MCF 10A (cell line): ENCODE measurements at regions not wholly inside any gene's neighbourhood (a gene's known extent, or its start where the extent isn't known, plus 50 kb on each side); places are given as distances from the start of the nearest gene placed in this dataset.
A peak's percentile ranks its signal among the peaks of the same experiment; 100 is the strongest.

Experiments
- BruUV-seq: library from RNA; stranded (reverse); fragments of 400-500 nt; replicated peaks from 2 replicates; lab custom pipeline; 2021; lab: Mats Ljungman, UMichigan
- CTCF ChIA-PET: fragments of 300-600 bp; sonication (Branson Sonifier 250); formaldehyde crosslinking; extraction: SDS; loops from one replicate; lab custom pipeline; 2021; ENCODE audit warnings: antibody characterized with exemption, inconsistent platforms; lab: Yijun Ruan, JAX
- POLR2A ChIA-PET: fragments of 300-600, 350-650 bp; sonication (Branson Sonifier 250); formaldehyde crosslinking; extraction: SDS; loops from one replicate; lab custom pipeline; 2020; ENCODE audit warnings: antibody characterized with exemption, inconsistent platforms; lab: Yijun Ruan, JAX
- DNase-seq: peaks from one replicate; pipeline ENCODE4 v3.0.0-alpha.2; 2018; ENCODE audit not compliant: unreplicated experiment
- H3K27ac Mint-ChIP-seq: one replicate; pipeline ENCODE4 v1.8.0; 2022; ENCODE audit warnings: mild to moderate bottlenecking, low read depth, mixed read lengths; ENCODE audit not compliant: unreplicated experiment
- H3K27me3 Mint-ChIP-seq: one replicate; pipeline ENCODE4 v1.8.0; 2022; ENCODE audit warnings: mixed read lengths; ENCODE audit not compliant: insufficient read depth, unreplicated experiment
- H3K36me3 Mint-ChIP-seq: one replicate; pipeline ENCODE4 v1.8.0; 2022; ENCODE audit warnings: mild to moderate bottlenecking, moderate library complexity, mixed read lengths; ENCODE audit not compliant: insufficient read depth, unreplicated experiment
- H3K4me1 Mint-ChIP-seq: one replicate; pipeline ENCODE4 v1.8.0; 2022; ENCODE audit warnings: mixed read lengths; ENCODE audit not compliant: insufficient read depth, unreplicated experiment
- H3K4me3 Mint-ChIP-seq: one replicate; pipeline ENCODE4 v1.8.0; 2022; ENCODE audit warnings: mild to moderate bottlenecking, moderate library complexity, mixed read lengths; ENCODE audit not compliant: unreplicated experiment
- H3K9me3 Mint-ChIP-seq: one replicate; pipeline ENCODE4 v1.8.0; 2022; ENCODE audit warnings: mixed read lengths; ENCODE audit not compliant: unreplicated experiment
- intact Hi-C: fragments of 100-400 bp; cut with micrococcal nuclease; formaldehyde crosslinking; loops from 2 replicates; pipeline ENCODE4 v1.14.1; 2022
- TF ChIP-seq, protein P1 (sequence below): fragments of 200-600 bp; IDR thresholded peaks from one replicate; pipeline ENCODE4 v1.8.0; 2022; ENCODE audit warnings: antibody characterized with exemption, mild to moderate bottlenecking; ENCODE audit not compliant: unreplicated experiment

DNA sequence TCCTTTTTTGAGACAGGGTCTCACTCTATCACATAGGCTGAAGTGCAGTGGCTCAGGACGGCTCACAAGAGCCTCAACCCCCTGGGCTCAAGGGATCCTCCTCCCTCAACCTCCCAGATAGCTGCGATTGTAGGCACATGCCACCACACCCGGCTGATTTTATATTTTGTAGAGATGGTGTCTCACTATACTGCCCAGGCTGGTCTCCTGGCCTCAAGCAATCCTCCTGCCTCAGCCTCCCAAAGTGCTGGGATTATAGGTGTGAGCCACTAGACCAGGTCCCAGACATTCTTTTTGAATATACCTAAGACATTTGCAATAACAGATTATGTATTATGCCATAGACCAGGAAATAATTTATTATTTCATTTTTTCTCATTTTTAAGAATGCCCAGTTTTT lies 58.3 kb upstream of the CDYL start:
- no TSS peak for BruUV-seq
- H3K4me1 Mint-ChIP-seq = peaks cover 5% of the 10 kb centered on the region
- no peak overlapping the region for H3K27ac Mint-ChIP-seq
- no peaks in the 10 kb centered on the region for H3K27me3 Mint-ChIP-seq
- CTCF ChIA-PET = no interaction called here
- intact Hi-C loops = no loop called here
- no peaks in the 10 kb centered on the region for H3K9me3 Mint-ChIP-seq
- no peak overlapping the region for H3K4me3 Mint-ChIP-seq
- no peaks in the 10 kb centered on the region for H3K36me3 Mint-ChIP-seq
- DNase-seq = no peak
- TF ChIP-seq, protein P1, sequence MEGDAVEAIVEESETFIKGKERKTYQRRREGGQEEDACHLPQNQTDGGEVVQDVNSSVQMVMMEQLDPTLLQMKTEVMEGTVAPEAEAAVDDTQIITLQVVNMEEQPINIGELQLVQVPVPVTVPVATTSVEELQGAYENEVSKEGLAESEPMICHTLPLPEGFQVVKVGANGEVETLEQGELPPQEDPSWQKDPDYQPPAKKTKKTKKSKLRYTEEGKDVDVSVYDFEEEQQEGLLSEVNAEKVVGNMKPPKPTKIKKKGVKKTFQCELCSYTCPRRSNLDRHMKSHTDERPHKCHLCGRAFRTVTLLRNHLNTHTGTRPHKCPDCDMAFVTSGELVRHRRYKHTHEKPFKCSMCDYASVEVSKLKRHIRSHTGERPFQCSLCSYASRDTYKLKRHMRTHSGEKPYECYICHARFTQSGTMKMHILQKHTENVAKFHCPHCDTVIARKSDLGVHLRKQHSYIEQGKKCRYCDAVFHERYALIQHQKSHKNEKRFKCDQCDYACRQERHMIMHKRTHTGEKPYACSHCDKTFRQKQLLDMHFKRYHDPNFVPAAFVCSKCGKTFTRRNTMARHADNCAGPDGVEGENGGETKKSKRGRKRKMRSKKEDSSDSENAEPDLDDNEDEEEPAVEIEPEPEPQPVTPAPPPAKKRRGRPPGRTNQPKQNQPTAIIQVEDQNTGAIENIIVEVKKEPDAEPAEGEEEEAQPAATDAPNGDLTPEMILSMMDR = no peak
- POLR2A ChIA-PET = no interaction called here

DNA sequence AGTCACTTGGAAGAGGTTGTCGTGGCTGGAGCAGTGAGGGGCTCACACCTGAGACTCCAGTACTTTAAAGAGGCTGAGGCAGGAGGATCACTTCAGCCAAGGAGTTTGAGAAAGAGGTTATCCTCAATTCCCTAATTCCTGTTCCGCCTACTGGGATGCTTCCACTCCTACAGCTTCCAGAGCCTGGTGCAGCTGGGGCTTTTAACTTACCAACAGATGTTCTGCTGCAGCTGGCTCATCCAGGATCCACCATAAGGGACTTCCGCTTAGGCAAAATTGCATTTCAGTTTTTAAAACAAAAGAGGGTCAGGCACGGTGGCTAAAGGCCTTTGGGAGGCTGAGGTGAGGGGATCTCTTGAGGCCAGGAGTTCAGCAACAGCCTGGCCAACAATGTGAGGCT lies 59.1 kb upstream of the CDYL start:
- ChIA-PET POLR2A (interaction anchor here (0.9 kb wide), 1 partner anchor 16 kb away, joined by 4 read pairs; no protein-coding TSS in a partner anchor), CTCF (no interaction called here)
- no peak overlapping the region for H3K4me3 Mint-ChIP-seq
- no peaks in the 10 kb centered on the region for H3K9me3 Mint-ChIP-seq
- no peaks in the 10 kb centered on the region for H3K36me3 Mint-ChIP-seq
- no peaks in the 10 kb centered on the region for H3K27me3 Mint-ChIP-seq
- no peak for DNase-seq
- TF ChIP-seq, protein P1 = no peak
- no peak overlapping the region for H3K27ac Mint-ChIP-seq
- no TSS peak for BruUV-seq
- H3K4me1 Mint-ChIP-seq = peaks cover 5% of the 10 kb centered on the region
- intact Hi-C loops = no loop called here

DNA sequence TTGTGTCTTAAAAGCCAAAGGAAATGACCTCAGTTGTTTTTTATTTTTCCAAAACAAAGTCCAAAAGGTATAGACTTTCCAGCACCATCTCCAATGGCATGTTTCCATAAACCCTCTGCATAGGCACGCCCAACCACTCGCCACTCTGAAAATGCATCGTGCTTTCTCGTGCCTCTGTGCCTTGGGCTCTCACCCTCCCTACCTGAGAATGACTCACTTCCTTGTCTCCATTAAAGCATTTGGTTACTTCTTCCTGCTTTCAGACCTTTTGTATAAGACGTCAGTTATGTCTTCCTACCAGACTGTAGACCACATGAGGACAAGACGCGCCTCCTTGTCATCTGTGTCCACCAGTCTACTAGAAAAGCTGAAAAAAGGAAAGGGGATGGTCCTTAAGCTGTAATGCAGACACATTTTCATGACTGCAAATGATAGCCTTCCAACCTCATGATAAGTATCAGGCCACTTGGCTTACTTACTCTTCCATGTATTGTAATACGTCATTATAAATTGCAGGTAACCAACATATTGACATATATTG lies 61.2 kb upstream of the CDYL start:
- Mint-ChIP-seq H3K27ac (no peak overlapping the region), H3K4me3 (no peak overlapping the region), H3K4me1 (peaks cover 5% of the 10 kb centered on the region), H3K36me3 (no peaks in the 10 kb centered on the region), H3K27me3 (no peaks in the 10 kb centered on the region), H3K9me3 (no peaks in the 10 kb centered on the region)
- ChIA-PET POLR2A (no interaction called here), CTCF (interaction anchor here (0.6 kb wide), 1 partner anchor 15 kb away, joined by 3 read pairs; no protein-coding TSS in a partner anchor)
- intact Hi-C loops = no loop called here
- DNase-seq = peak; percentile 48
- BruUV-seq = no TSS peak
- TF ChIP-seq, protein P1 = no peak

DNA sequence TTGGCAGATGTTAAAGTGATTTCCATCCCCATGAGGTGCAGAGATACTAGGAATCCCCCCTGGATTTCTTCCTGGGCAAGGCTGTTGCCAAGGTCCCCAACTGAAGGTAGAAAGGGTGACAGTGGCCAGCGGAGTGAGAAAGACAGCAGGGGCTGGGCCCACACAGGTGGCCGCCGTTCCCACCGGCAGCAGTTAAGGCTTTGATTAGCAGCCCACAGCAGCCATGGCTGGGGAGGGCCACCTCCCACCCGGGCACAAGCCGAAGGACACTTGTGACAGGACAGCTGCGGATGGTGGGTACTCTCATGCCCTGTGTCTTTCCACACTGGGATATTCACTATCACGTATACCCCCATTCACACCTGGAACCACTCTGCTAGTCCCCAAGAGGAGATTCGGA lies 63.9 kb upstream of the CDYL start:
- Mint-ChIP-seq H3K27me3 (no peaks in the 10 kb centered on the region), H3K9me3 (no peaks in the 10 kb centered on the region), H3K36me3 (no peaks in the 10 kb centered on the region), H3K4me3 (no peak overlapping the region), H3K27ac (no peak overlapping the region), H3K4me1 (peaks cover 5% of the 10 kb centered on the region)
- no peak for DNase-seq
- BruUV-seq = no TSS peak
- intact Hi-C loops = no loop called here
- TF ChIP-seq, protein P1 = no peak
- POLR2A ChIA-PET = interaction anchor here (0.6 to 0.7 kb wide), 2 partner anchors 55 to 549 kb away, joined by 3 read pairs; partner anchors contain the start of gene FARS2
- CTCF ChIA-PET = no interaction called here
